CD4-positive, alpha-beta T cell treated with Interleukin-2 at 100 ng/mL for 4 hours (primary cell): ENCODE measurements at regions not wholly inside any gene's neighbourhood (a gene's known extent, or its start where the extent isn't known, plus 50 kb on each side); places are given as distances from the start of the nearest gene placed in this dataset.
A peak's percentile ranks its signal among the peaks of the same experiment; 100 is the strongest.
"Not testable (repeated sequence)": the region's sequence is repeated elsewhere in the genome, so short reads cannot be mapped to it uniquely, and the experiment has no call there.

ENCODE experiments used
- DNase-seq: peaks from one replicate; pipeline ENCODE4 v3.0.0-alpha.2; 2020; ENCODE audit warnings: low spot score

DNA sequence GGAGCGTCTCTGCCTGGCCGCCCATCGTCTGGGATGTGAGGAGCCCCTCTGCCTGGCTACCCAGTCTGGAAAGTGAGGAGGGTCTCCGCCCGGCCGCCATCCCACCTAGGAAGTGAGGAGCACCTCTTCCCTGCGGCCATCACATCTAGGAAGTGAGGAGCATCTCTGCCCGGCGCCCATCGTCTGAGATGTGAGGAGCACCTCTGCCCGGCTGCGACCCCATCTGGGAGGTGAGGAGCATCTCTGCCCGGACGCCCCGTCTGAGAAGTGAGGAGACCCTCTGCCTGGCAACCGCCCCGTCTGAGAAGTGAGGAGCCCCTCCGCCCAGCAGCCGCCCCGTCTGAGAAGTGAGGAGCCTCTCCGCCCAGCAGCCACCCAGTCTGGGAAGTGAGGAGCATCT, 84.5 kb downstream of the IDS start:
- not testable (repeated sequence) for DNase-seq

GRCh38 chrX:149398027-149398426, 107.1 kb downstream of the IDS start:
- no peak for DNase-seq

- no peak for DNase-seq
Measured at GRCh38 chrX:149392921-149393320, 112.2 kb downstream of the IDS start.

- no peak for DNase-seq
Measured at GRCh38 chrX:149383852-149384251, 121.3 kb downstream of the IDS start.

- DNase-seq: no peak
Measured at GRCh38 chrX:149374751-149375150, 130.4 kb downstream of the IDS start.

- no peak for DNase-seq
Measured at GRCh38 chrX:149372866-149373265, 132.2 kb downstream of the IDS start.

DNA sequence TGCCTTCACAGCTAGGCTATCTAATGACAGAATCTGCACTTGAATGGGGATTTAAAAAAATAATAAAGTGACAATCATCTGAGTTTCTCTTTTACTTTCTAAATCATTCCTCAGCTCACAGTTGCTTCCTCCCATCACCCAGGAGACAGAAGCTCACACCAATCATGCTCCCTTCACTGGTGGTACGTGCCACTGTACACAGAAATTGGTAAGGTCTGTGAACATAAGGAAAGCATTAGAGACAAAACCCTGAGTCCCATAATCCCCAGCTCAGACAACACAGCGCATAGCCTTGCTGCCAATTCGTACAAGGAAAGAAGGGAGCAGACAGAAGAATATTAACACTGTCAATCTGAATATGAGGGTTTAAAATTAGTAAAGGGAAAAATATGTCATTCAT, 133.1 kb downstream of the IDS start:
- DNase-seq: no peak

DNA sequence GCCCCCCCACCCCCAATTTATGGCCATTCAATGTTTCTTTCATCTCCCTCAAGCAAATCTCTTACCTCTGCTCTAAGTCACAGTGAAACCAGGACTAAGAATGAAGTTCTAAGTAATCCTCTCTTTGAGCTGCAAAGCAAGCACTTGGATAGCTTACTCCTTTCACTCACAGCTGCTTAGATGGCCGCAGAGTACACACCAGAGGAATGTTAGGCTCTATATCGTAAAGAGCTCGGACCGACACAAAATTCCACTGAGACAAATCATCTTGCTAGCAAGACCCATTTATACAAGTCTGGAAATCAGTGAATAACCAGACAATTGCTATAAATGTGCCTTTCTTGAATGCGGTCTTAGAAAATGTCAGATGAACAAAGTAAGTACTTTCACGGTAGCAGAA, 135.0 kb downstream of the IDS start:
- DNase-seq: no peak

GRCh38 chrX:149365552-149365951, 139.6 kb downstream of the IDS start:
- no peak for DNase-seq

DNA sequence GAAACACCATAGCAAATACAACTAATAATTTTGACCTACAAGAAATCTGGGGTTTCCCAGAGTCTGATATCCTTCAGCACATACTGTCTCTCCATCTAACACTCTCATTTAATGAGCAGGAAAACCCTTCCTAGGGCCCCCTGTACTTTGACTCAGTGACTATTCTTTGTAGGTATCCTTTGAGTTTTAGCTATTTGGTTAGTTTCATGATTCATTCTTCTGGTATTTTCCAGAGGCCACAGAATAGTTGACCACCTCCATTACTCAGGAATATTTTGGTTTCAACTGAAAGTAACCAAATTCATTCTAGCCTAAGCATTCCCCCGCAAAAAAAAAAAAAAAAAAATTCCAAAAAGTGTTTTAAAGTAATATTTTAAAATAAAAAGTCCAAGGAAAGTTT, 140.0 kb downstream of the IDS start:
- no peak for DNase-seq

GRCh38 chrX:149363965-149364364, 141.1 kb downstream of the IDS start:
- no peak for DNase-seq

GRCh38 chrX:149346306-149346705, 158.8 kb downstream of the IDS start:
- DNase-seq: no peak

DNA sequence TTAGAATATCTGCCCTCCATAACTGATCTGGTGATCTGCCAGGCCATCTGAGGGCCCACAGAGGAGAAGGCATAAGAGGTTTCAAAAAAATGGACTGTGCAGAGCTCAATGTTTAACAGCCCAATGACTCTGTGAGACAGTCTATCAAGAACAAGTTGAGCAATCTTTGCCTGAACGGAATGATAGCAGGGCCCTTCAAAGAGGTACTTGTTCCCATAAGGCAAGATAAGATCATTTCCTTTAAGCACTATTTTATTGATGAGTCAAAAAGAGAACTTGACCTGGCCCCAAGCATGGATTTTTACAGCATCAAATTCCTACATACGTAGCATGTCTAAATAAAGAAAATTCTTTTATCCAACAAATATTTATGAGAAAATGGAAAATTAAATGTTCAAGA, 182.8 kb downstream of the IDS start:
- no peak for DNase-seq

DNA sequence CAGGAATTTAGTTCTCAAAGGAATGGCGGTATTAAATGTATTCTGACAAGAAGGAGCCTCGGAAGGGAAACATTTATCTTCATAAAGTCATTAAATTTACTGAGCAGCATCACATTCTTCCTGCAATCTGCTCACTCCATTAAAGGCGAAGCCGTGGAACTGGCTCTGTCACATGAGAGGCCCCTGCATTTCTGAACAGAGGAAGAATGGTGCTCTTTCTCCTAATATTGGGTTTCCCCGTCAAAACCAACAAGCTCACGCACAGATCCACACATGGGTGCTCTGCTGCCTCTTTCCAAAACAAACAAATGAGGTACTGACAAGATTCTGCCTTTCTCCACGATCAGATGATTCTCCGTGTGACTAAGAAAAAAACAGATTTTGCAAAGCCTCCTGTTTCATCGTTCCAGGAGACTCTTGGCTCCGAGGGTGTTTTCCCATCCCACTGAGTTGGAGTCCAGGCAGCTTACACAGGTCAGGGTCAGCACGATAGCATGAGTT, 191.2 kb downstream of the IDS start:
- no peak for DNase-seq

GRCh38 chrX:149312988-149313387, 192.1 kb downstream of the IDS start:
- DNase-seq: no peak

DNA sequence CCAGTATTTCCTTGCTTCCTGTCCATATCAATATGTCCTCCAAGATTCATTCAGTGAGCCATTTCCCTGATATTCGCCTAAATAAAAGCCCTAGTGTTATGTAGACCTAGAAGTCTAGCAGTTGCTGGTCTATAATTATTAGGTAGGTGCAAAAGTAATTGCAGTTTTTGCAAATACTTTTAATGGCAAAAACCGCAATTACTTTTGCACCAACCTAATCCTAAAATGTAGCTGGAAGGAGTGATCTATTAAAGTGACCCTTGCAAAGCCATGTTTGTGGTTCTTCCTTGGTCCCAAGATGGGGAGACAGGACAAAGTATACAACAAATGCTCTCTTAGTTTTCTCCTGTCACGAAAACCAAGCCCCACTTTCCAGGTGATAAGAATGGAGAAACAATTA, 193.0 kb downstream of the IDS start:
- DNase-seq: no peak

GRCh38 chrX:149302705-149303104, 202.4 kb downstream of the IDS start:
- no peak for DNase-seq

- DNase-seq: no peak
Measured at GRCh38 chrX:149298111-149298510, 207.0 kb downstream of the IDS start.

DNA sequence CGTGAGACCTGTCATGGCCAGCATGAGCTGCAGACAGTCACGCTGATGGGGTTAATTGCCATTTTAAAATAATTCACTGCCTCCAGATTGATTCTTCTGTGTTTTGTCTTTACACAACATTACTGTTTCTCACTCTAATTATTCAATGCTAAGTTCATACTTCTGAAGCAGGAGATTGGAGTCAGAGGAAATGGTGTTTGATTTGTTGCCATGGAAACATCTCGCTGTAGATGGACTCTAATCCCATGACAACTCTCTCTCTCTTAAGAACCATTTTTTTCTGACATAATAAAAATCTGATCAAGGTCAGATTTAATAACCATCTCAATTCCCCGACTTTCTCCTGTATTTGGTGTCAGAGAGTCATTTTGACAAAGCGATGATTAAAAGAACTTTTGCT, 209.0 kb downstream of the IDS start:
- no peak for DNase-seq

- peak; percentile 38 for DNase-seq
Measured at GRCh38 chrX:149286940-149287349, 218.2 kb downstream of the IDS start.

DNA sequence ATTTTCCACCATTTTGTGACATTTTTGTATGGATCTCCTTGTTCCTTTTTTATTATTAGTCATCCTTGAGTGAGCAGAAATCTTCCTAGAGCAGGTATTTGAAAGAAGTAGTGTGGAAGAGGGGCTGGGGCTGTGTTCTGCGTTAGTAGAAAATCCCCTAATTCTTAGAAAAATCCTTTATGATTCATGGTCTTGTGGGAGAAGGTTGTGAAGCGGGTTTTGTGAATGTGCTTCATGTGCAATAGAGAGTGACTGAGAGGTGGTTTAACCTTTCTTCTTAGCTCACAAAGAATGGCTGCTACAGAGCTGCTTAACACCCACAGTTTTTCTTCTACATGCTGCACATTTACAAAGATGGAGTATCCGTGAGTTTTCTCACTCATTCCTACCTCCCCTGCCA, 220.5 kb downstream of the IDS start:
- DNase-seq: no peak

GRCh38 chrX:149283853-149284252, 221.3 kb downstream of the IDS start:
- DNase-seq: no peak

DNA sequence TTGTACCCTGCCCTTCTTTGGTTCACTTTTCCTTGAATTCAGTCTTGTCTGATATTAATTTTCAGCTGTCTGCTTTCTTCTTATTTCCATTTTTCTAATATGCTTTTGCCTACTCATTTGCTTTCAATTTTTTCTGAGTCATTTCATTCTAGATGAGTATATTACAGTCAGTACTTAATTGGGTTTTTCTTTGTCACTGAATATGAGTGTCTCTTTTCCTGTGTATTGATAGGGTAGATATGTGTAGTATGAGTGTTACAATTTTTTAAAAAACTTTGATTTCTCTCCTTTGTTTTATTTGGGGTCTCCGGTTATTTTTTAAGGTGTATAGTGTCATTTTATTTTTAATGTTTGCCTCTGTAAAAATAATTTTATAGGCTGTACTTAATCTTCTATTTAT, 222.2 kb downstream of the IDS start:
- DNase-seq: no peak

- no peak for DNase-seq
Measured at GRCh38 chrX:149280011-149280410, 225.1 kb downstream of the IDS start.

DNA sequence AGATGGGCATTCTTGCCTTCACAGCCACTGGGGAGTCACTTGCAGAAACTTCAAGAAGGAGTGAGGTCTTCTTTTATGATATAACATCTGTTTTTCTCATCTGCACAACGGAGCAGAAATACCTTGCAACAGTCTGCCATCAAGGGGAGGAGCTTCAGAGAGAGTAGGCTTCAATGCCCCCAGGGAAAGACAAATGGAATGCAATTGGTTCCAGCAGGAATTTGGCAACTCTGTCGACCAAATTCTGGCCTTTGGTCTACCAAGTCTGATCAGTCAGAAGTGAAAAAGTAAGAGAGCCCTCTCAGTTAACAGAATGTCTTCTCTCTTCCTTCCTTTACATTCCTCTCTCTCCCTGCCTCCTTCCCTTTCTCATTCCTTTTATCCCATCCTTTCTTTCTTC, 229.3 kb downstream of the IDS start:
- no peak for DNase-seq
